Fibroblast of skin of abdomen (primary cell): ENCODE measurements at regions not wholly inside any gene's neighbourhood (a gene's known extent, or its start where the extent isn't known, plus 50 kb on each side); places are given as distances from the start of the nearest gene placed in this dataset.

Experiments
- DNase-seq: peaks from one replicate; pipeline ENCODE4 v3.0.0-alpha.2; 2013

DNA sequence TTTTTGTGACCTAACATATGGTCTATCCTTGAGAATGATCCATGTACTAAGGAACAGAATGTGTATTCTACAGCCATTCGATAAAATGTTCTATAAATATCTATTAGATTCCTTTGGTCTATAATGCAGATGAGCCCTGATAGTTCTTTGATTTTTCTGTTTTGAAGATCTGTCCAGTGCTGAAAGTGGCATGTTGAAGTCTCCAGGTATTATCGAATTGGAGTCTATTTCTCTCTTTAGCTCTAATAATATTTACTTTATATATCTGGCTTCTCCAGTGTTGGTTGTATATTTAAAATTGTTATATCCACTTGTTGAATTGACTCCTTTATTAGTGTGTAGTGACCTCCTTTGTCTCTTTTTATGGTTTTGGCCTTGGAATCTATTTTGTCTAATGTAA, 377.9 kb downstream of the ARL6IP6 start:
- DNase-seq, result no peak

DNA sequence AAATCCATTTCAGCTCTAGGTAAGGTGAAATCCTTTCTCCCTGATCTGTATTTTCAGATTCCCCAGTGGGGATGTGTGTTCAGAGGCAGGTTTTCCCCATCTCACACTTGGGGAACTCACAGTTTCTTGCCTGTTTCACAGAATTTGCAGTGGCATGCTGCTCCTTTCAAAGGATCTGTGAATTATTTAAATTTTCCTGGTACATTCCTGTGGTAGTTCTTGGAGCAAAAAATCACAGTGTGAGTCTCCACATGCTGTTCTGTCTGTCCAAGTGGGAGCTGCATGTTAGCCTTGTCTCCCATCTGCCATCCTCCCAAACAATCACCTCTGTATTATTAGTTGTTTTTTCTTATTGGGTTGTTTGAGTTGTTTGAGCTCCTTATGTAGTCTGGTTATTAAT, 372.9 kb downstream of the ARL6IP6 start:
- DNase-seq, result no peak

GRCh38 chr2:153079315-153079714, 360.9 kb downstream of the ARL6IP6 start:
- DNase-seq, result no peak

- DNase-seq, result no peak
Measured at GRCh38 chr2:153077311-153077710, 358.9 kb downstream of the ARL6IP6 start.

GRCh38 chr2:153074207-153074606, 355.8 kb downstream of the ARL6IP6 start:
- DNase-seq, result no peak

GRCh38 chr2:153072813-153073212, 354.4 kb downstream of the ARL6IP6 start:
- no peak for DNase-seq

DNA sequence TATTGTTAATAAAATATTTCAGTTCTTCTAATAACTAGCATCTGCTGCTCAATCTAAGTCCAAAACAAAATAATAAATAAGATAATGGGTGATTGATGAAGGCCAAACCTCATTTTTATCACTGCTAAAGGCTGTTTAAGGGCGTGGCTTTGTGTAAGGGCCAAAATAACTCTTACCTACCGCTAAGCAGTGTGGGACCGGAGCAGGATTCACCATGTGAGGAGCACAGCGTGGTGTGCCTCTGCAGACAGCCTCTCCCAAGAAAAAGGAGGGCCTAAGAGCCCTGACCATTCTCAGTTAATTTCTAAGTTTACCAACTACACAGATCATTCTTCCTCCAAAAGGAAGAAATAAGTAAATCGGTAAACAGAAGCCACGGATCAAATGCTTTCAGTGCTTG, 353.7 kb downstream of the ARL6IP6 start:
- no peak for DNase-seq

GRCh38 chr2:153071090-153071489, 352.7 kb downstream of the ARL6IP6 start:
- no peak for DNase-seq

- no peak for DNase-seq
Measured at GRCh38 chr2:153068915-153069314, 350.5 kb downstream of the ARL6IP6 start.

GRCh38 chr2:153068052-153068451, 349.6 kb downstream of the ARL6IP6 start:
- DNase-seq, result no peak

GRCh38 chr2:153059338-153060052, 341.1 kb downstream of the ARL6IP6 start:
- DNase-seq, result peak; percentile 9

GRCh38 chr2:153057743-153058142, 339.3 kb downstream of the ARL6IP6 start:
- DNase-seq, result no peak

- no peak for DNase-seq
Measured at GRCh38 chr2:153055182-153055581, 336.8 kb downstream of the ARL6IP6 start.

- no peak for DNase-seq
Measured at GRCh38 chr2:153052807-153053559, 334.6 kb downstream of the ARL6IP6 start.

DNA sequence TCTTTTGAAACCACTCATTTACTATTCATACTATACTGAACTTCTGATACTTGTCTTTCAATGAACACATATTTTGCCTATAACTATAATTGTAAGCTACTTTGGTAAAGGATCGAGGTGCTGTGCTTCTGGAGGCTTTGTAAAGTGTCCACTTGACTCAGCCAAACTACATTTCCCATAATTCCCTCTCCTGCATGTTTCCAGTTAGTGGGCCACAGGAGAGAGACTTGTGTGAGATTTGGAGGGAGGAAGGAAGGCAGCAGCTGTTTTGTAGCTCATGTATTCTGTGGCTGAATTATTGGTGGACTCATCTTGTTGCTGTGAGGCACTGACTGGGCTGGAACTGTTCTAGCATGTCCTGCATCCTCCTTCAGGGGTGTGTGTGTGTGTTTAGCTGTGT, 328.8 kb downstream of the ARL6IP6 start:
- no peak for DNase-seq

DNA sequence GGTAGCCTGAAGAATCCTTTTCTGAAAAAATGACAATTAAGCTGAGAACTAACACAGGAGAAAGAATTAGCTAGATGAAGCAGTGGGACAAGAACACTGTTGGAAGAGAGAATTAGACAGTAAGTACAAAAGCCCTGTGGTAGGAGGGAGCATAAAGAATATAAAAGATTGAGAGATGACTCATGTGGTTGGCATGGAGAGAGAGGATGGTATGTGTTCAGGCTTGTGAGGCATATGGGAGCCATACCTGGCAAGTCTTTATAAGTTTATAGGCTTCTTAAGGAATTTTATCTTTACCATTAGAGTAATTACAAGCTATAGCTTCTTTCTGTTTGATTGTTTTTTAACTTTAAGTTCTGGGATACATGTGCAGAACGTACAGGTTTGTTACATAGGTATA, 325.0 kb downstream of the ARL6IP6 start:
- no peak for DNase-seq

GRCh38 chr2:153028626-153029025, 310.2 kb downstream of the ARL6IP6 start:
- no peak for DNase-seq

DNA sequence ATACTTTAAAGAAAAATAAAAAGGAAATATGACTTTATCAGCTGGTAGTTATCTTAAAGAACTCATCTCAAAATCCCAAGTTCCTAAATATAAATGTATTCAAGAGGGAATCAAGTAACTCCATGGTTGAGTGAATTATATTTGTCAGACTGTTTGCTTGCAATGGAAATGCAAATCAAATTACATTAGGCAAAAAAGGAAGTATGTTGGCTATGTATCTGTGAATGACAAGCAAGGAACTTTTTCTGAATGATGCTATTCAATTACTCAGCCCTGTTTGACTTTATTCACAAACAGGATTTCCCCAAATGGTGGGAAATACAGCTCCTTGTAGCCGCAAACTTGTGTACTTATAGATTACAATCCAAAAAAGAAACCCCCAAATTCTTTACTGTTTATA, 309.1 kb downstream of the ARL6IP6 start:
- DNase-seq, result no peak

DNA sequence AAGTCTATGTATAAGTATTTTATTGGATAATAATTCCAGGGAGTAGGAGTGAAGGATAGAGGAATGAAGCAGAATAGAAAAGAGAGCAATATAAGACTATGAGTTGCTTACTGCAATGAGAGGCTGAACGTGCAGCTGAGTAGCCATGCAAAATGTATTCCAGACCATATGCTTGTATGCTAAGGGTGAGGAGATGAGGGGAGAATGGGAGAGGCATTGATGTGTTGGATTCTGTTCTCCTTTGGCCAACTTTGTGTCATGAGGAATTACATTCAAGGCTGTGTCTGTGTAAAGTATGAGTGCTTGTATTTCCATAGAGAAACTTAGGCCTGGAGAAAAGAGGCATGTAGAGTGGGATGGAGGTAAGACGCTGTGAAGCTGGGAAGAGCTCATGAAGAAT, 301.8 kb downstream of the ARL6IP6 start:
- no peak for DNase-seq

GRCh38 chr2:153005071-153005730, 286.8 kb downstream of the ARL6IP6 start:
- DNase-seq, result no peak

DNA sequence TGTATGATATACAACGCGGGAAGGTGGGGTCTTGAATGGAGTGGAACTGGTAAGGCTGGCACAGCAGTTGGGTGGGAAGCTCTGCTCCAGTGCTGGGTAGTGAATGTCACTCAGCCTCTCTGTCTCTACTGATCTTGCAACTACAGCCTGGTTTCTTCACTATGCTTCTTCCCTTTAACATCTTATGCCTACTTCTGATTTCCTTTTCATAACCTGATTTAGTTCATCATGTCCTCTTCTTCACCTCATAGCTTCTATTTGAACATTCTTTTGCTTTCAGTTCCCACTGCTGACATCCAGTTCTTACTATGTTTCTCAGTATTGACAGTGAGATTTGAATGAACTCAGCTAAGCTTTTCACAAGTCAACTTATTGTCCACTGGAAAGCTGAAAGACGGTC, 286.2 kb downstream of the ARL6IP6 start:
- DNase-seq, result no peak

DNA sequence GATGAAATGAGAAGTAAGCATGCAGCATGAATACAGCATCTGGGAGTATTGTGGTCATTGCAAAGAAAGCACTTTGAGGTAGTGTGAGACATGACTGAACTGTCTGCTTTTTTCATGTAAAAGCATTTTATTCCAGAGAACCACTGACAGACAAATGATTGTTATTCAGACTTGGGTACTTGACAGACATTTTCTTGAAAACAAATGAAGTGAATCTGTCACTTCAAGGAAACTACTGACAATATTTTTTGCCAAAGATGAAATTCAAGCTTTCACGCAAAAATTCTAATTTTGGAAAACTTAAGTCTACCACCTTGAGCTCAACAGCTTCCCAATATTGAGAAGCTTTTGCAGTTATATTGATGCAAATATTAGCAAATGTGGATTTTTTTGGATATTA, 255.7 kb downstream of the ARL6IP6 start:
- DNase-seq, result no peak

- DNase-seq, result no peak
Measured at GRCh38 chr2:152971685-152972084, 253.3 kb downstream of the ARL6IP6 start.

GRCh38 chr2:152962446-152962845, 244.0 kb downstream of the ARL6IP6 start:
- no peak for DNase-seq
